ENCODE measurements at regions not wholly inside any gene's neighbourhood (a gene's known extent, or its start where the extent isn't known, plus 50 kb on each side); places are given as distances from the start of the nearest gene placed in this dataset.

DNA sequence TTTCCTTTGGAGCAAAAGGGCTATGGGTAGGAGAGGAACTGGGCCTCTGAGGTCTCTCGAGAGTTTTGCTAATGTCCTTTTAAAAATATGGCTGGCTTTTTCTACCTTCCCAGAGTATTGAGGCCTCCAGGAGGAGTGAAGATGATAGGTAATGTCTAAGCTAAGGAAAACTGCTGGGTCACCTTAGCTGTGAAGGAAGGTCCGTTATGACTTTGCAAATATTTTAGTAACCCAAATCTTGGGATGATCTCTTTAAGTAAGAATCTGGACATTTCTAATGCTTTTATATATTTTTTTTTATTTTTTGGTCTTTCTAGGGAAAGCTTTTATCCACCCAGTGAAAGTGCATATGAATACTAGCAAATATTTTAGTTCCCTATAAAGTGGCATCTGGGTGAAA lies 60.9 kb upstream of the SYN3 start:
- no peak overlapping the region for H3K4me3 ChIP-seq (ENCODE audit: low read depth, low read length)
- DNase-seq (ENCODE audit: low read depth) = no peak
- TF ChIP-seq, protein P1, sequence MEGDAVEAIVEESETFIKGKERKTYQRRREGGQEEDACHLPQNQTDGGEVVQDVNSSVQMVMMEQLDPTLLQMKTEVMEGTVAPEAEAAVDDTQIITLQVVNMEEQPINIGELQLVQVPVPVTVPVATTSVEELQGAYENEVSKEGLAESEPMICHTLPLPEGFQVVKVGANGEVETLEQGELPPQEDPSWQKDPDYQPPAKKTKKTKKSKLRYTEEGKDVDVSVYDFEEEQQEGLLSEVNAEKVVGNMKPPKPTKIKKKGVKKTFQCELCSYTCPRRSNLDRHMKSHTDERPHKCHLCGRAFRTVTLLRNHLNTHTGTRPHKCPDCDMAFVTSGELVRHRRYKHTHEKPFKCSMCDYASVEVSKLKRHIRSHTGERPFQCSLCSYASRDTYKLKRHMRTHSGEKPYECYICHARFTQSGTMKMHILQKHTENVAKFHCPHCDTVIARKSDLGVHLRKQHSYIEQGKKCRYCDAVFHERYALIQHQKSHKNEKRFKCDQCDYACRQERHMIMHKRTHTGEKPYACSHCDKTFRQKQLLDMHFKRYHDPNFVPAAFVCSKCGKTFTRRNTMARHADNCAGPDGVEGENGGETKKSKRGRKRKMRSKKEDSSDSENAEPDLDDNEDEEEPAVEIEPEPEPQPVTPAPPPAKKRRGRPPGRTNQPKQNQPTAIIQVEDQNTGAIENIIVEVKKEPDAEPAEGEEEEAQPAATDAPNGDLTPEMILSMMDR (IDR thresholded peaks at IDR 0.05; ENCODE audit: low read depth, low read length, missing control alignments) = no peak

- TF ChIP-seq, protein P1 (IDR thresholded peaks at IDR 0.05; ENCODE audit: low read depth, low read length, missing control alignments) = no peak
- H3K4me3 ChIP-seq (ENCODE audit: low read depth, low read length) = no peak overlapping the region
- no peak for DNase-seq (ENCODE audit: low read depth)
Measured at GRCh38 chr22:33117821-33118220, 59.6 kb upstream of the SYN3 start.

DNA sequence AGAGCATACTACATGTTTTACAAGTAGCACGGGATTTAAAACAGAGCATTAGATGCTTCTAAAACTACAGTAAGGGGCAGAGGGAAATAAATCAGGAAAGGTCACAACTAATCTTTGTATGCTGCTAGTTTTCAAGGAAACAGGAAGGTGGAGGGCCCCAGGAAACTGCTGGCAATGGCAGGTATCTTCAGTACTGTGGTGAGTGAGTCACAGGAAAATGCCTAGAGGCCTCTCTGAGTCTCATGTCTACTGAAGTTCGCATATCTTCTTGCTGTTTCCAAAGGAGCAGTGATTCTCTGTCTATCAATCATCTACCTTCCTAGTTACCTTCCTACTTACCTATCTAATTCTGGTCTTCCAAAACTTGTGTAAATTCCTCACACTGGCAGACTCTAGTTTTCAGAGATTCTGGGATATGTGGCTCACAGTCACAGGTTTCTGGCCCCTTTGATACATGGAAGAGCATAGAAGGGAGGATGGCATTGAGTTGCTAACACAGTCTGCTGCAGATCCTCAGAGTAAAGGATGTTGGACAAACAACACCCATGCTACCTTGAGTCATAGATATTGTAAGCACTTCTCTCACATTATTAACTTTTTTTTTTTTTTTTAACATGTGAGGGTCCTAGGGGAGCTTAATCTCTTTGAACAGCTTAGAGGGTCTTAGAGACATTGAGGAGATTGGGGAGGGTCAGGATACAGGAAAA lies 58.8 kb upstream of the SYN3 start:
- no peak overlapping the region for H3K4me3 ChIP-seq (ENCODE audit: low read depth, low read length)
- TF ChIP-seq, protein P1 (IDR thresholded peaks at IDR 0.05; ENCODE audit: low read depth, low read length, missing control alignments) = no peak
- DNase-seq (ENCODE audit: low read depth) = no peak

GRCh38 chr22:33114565-33114964 lies 56.4 kb upstream of the SYN3 start:
- no peak for DNase-seq (ENCODE audit: low read depth)
- H3K4me3 ChIP-seq (ENCODE audit: low read depth, low read length) = no peak overlapping the region
- TF ChIP-seq, protein P1 (IDR thresholded peaks at IDR 0.05; ENCODE audit: low read depth, low read length, missing control alignments) = no peak

DNA sequence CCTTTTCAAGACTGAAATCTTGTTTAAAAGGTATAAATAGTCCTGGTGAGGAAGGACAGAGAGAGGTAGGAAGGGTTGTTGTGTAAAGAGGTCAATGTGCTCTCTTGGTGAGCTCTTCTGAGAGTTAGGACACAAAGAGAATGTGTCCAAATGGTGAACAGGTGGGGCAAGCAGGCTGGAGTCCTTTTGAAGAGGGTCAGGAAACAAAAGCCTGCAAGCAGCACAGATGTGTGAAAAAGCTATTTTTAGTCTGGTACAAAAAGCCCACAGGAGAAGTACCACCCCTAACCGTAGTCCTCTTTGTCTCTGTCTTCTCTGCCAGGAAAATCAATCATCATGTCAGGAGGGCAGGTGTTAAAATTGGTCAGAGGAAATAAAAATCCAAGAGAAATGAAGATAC lies 54.4 kb upstream of the SYN3 start:
- DNase-seq (ENCODE audit: low read depth) = no peak
- TF ChIP-seq, protein P1 (IDR thresholded peaks at IDR 0.05; ENCODE audit: low read depth, low read length, missing control alignments) = no peak
- no peak overlapping the region for H3K4me3 ChIP-seq (ENCODE audit: low read depth, low read length)

DNA sequence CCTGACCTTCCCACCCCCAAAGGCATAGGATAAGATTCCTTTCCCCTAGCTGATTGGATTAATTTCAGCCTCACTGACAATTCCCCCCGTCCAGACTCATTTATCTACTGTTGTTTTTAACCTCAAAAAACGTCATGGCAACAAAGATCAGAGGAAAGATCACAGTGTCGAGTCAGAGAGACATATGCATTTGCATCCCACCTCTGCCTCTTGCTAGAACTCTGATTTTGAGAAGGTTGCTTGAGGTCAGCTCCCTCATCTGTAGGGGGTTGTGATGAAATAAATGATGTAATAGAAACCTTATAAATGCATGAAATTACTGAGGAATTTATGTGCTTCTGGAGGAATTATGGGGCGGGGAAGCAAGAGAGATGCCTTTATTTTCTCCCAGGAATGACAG lies 53.3 kb upstream of the SYN3 start:
- TF ChIP-seq, protein P1 (IDR thresholded peaks at IDR 0.05; ENCODE audit: low read depth, low read length, missing control alignments) = no peak
- DNase-seq (ENCODE audit: low read depth) = no peak
- H3K4me3 ChIP-seq (ENCODE audit: low read depth, low read length) = no peak overlapping the region

- H3K4me3 ChIP-seq (ENCODE audit: low read depth, low read length) = no peak overlapping the region
- TF ChIP-seq, protein P1 (IDR thresholded peaks at IDR 0.05; ENCODE audit: low read depth, low read length, missing control alignments) = no peak
- no peak for DNase-seq (ENCODE audit: low read depth)
Measured at GRCh38 chr22:33110562-33111163, 52.5 kb upstream of the SYN3 start.

Measured in GM12864 (cell line).